NOMO-1 (cell line): ENCODE measurements at regions not wholly inside any gene's neighbourhood (a gene's known extent, or its start where the extent isn't known, plus 50 kb on each side); places are given as distances from the start of the nearest gene placed in this dataset.

Experiments
- DNase-seq, 2 experiments: peaks; one replicate each; lab custom pipeline; 2025; ENCODE audit not compliant: unreplicated experiment in 2 of 2; lab: John Stamatoyannopoulos, UW

- DNase-seq = no peak
These were observed 61.6 kb upstream of the ACAN start for GRCh38 chr15:88741671-88742070.

- DNase-seq = no peak
These were observed 61.1 kb upstream of the ACAN start for GRCh38 chr15:88742161-88742560.

- no peak for DNase-seq
These were observed 58.7 kb upstream of the ACAN start for GRCh38 chr15:88744548-88745020.

GRCh38 chr15:88745065-88745464 is 58.2 kb upstream of the ACAN start:
- peak in 1 of 2 experiments; percentile 3 for DNase-seq

GRCh38 chr15:88745696-88746095 is 57.5 kb upstream of the ACAN start:
- peak in 1 of 2 experiments; percentile 36 for DNase-seq

GRCh38 chr15:88746451-88746850 is 56.8 kb upstream of the ACAN start:
- DNase-seq = no peak

- DNase-seq = no peak
These were observed 56.1 kb upstream of the ACAN start for GRCh38 chr15:88747111-88747510.

- DNase-seq = no peak
These were observed 55.6 kb upstream of the ACAN start for GRCh38 chr15:88747631-88748030.

- DNase-seq = peak in 1 of 2 experiments; percentile 16
These were observed 55.2 kb upstream of the ACAN start for GRCh38 chr15:88748081-88748480.

- DNase-seq = no peak
These were observed 54.6 kb upstream of the ACAN start for GRCh38 chr15:88748651-88749050.

- DNase-seq = no peak
These were observed 53.5 kb upstream of the ACAN start for GRCh38 chr15:88749699-88750098.

- no peak for DNase-seq
These were observed 50.7 kb upstream of the ACAN start for GRCh38 chr15:88752501-88752900.

- DNase-seq = no peak
These were observed 50.3 kb upstream of the ACAN start for GRCh38 chr15:88752951-88753350.
